ENCODE measurements at regions not wholly inside any gene's neighbourhood (a gene's known extent, or its start where the extent isn't known, plus 50 kb on each side); places are given as distances from the start of the nearest gene placed in this dataset.

DNA sequence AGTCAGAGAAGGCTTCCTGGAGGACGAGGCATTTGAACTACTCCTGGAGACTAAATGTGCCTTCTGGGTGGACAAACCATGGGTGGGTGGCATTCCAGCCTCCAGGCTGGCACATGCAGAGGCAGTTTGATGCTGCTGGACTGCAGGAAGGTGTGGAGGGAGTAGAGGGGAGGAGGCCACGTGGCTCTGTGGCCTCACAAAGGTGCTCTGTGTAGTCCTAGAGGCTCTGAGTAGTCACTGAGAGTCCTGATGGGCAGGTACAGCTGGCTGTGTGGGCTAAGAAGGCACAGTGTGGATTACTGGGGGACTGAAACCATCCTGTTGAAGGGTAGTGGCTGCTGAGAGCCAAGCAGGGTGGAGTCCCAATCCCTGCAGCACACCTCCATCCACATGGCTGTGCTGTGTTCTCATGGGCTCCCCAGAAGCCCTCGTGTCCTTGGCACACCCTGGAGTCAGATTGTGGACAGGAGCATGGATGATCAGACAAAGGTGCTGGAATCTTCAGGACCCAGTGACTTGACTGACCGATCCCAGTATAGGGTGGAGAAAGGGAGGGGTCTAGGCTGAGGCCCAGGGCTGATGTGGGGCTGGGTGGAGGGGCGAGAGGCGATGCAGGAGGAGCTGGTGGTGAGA lies 87.4 kb upstream of the HS6ST1 start:
- H4K20me1 ChIP-seq (ENCODE audit: insufficient read depth, low read length) = no peaks in the 10 kb centered on the region
- H3K4me3 ChIP-seq (ENCODE audit: insufficient read depth, low read length) = no peak overlapping the region
- no peak for TF ChIP-seq CTCF (IDR thresholded peaks at IDR 0.05; ENCODE audit: extremely low read depth, low read depth, low read length)
- DNase-seq (ENCODE audit: insufficient read length, low spot score, missing footprints) = no peak
- no peaks in the 10 kb centered on the region for H3K36me3 ChIP-seq (ENCODE audit: insufficient read depth, low read length)
- H3K79me2 ChIP-seq (ENCODE audit: insufficient read depth, low read length) = no peaks in the 10 kb centered on the region
- no peaks in the 10 kb centered on the region for H3K27me3 ChIP-seq (ENCODE audit: insufficient read depth, low read length)
- H3K4me1 ChIP-seq (ENCODE audit: insufficient read depth, low read length) = peaks cover 18% of the 10 kb centered on the region
- no peak overlapping the region for H3K4me2 ChIP-seq (ENCODE audit: insufficient read depth, low read length)
- H3K27ac ChIP-seq (ENCODE audit: low read depth, low read length) = no peak overlapping the region
- no peaks in the 10 kb centered on the region for H3K9me3 ChIP-seq (ENCODE audit: low read depth, low read length)
- no peak overlapping the region for H2AFZ ChIP-seq (ENCODE audit: low read length)

- Histone ChIP-seq H2AFZ (ENCODE audit: low read length) (no peak overlapping the region), H3K4me3 (ENCODE audit: insufficient read depth, low read length) (no peak overlapping the region), H3K4me1 (ENCODE audit: insufficient read depth, low read length) (peaks cover 18% of the 10 kb centered on the region), H4K20me1 (ENCODE audit: insufficient read depth, low read length) (no peaks in the 10 kb centered on the region), H3K9me3 (ENCODE audit: low read depth, low read length) (no peaks in the 10 kb centered on the region), H3K4me2 (ENCODE audit: insufficient read depth, low read length) (no peak overlapping the region), H3K27ac (ENCODE audit: low read depth, low read length) (no peak overlapping the region), H3K36me3 (ENCODE audit: insufficient read depth, low read length) (no peaks in the 10 kb centered on the region), H3K79me2 (ENCODE audit: insufficient read depth, low read length) (no peaks in the 10 kb centered on the region), H3K27me3 (ENCODE audit: insufficient read depth, low read length) (no peaks in the 10 kb centered on the region)
- TF ChIP-seq CTCF (IDR thresholded peaks at IDR 0.05; ENCODE audit: extremely low read depth, low read depth, low read length) = no peak
- no peak for DNase-seq (ENCODE audit: insufficient read length, low spot score, missing footprints)
These were observed 88.3 kb upstream of the HS6ST1 start for GRCh38 chr2:128406736-128407554.

DNA sequence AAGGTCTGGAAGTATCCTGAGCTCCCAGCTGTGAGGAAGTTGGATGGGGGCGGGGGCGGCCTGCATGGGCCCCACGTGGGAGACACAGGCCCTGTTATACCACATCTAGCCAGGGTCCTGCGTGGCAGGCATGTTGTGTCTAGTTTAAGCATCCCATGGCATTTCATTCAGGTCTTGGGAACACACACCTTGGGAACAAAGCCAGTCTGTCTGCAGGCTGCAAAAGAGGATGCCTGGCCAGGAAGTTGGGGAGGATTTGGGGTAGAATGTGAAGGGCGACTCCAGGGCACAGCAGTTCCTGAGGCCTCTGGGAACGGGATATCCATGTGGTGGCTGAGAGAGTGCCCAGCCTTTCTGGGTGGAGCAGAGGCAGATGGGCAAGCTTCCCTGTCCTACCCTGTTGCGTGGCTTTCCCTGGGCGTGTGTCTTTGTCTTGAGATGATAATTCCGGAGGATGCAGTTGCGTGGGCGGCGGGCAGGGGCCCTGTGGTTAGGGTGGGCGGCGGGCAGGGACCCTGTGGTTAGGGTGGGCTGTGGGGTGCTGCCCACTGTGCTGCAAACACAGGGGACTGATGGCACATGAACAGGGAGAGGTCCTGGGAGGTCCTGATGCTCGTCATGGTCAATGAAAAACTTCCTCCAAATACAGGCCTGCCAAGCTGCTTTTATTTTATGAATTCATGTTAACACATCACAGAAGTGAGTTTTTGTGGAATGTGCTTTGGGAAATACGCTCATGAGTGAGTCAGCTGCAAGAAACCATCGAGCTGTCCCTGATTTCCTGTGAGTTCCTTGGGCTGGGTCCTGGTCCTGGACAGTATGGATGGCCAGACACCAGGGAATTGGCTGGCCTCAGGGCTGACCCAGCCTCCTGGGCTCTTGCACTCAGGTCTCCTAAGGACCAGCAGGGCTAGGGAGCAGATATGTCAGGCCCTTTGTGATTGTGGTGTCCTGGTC lies 90.0 kb upstream of the HS6ST1 start:
- Histone ChIP-seq H3K4me1 (ENCODE audit: insufficient read depth, low read length) (peaks cover 18% of the 10 kb centered on the region), H3K36me3 (ENCODE audit: insufficient read depth, low read length) (no peaks in the 10 kb centered on the region), H4K20me1 (ENCODE audit: insufficient read depth, low read length) (no peaks in the 10 kb centered on the region), H3K27me3 (ENCODE audit: insufficient read depth, low read length) (no peaks in the 10 kb centered on the region), H3K4me3 (ENCODE audit: insufficient read depth, low read length) (peak overlapping the region; percentile 43), H3K9me3 (ENCODE audit: low read depth, low read length) (no peaks in the 10 kb centered on the region), H3K27ac (ENCODE audit: low read depth, low read length) (peak overlapping the region; percentile 63), H2AFZ (ENCODE audit: low read length) (peak overlapping the region; percentile 68), H3K4me2 (ENCODE audit: insufficient read depth, low read length) (peak overlapping the region; percentile 46), H3K79me2 (ENCODE audit: insufficient read depth, low read length) (no peaks in the 10 kb centered on the region)
- TF ChIP-seq CTCF (IDR thresholded peaks at IDR 0.05; ENCODE audit: extremely low read depth, low read depth, low read length) = no peak
- peak; percentile 97 for DNase-seq (ENCODE audit: insufficient read length, low spot score, missing footprints)
